NCI-H82 (cell line): ENCODE measurements at regions not wholly inside any gene's neighbourhood (a gene's known extent, or its start where the extent isn't known, plus 50 kb on each side); places are given as distances from the start of the nearest gene placed in this dataset.
A peak's percentile ranks its signal among the peaks of the same experiment; 100 is the strongest.
"Not testable (repeated sequence)": the region's sequence is repeated elsewhere in the genome, so short reads cannot be mapped to it uniquely, and the experiment has no call there.

Source experiments
- DNase-seq: peaks from one replicate; lab custom pipeline; 2025; lab: John Stamatoyannopoulos, UW

DNA sequence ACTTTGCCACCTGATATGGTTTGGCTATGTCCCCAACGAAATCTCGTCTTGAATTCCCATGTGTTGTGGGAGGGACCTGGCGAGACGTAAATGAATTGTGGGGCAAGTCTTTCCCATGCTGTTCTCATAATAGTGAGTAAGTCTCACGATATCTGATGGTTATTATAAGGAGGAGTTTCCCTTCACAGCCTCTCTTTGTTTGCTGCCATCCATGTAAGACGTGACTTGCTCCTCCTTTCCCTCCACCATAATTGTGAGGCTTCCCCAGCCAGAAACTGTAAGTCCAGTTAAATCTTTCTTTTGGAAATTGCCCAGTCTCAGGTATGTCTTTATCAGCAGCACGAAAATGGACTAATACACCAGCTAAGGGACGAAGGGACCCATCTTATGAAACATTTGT is 1303.3 kb downstream of the SUCLG1 start:
- no peak for DNase-seq

DNA sequence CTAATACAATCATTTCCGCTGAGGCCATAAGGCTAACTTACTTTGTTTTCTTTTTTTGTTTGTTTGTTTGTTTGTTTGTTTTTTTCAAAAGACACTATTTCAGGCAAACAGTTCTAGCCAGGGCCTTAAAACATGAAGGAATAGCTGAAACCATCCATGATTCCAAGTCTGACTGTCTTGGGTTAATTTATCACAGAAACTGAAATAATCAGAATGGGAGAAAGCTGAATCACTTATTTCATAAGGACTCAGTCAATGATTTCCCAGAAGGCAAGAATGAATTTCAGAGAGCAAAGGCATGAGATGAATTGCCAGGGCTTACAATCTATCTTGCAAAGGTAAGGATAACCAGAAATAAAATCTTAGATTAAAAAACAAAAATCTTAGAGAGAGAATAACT is 1315.1 kb downstream of the SUCLG1 start:
- no peak for DNase-seq

DNA sequence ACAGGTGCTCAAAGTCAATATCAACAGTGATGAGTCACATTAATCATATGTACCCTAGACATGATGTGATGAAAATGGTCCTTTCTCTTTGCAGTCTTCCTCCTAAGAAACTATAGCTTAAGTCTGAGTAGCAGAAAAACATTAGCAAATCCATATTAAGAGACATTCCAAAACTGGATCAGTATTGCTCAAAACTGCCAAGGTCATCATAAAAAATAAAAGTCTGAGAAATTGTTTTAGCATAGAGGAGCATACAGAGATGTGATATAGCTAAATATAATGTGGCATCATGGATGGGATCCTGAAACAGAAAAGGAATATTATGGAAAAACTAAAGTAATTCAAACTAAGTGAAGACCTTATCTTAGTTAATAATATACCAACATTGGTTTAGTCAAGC is 1316.1 kb downstream of the SUCLG1 start:
- no peak for DNase-seq

DNA sequence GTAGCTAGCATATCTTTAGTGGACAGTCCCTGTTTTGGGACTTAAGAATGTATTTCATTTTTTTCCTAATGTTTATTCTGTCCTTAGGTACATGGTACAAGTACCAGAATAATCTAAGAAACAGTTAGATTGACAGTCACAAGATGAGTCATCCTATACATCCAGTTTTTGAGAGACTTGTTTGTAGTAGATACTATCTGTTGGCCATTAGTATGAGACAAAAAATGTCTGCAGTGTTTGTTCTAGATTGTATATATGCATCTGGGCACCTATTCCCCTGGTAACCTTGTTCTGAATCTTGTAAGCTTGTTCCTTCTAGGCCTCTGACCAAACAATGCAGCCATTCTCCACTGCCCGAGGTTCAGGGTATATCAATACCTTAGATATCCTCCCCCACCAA is 1343.5 kb downstream of the SUCLG1 start:
- no peak for DNase-seq

DNA sequence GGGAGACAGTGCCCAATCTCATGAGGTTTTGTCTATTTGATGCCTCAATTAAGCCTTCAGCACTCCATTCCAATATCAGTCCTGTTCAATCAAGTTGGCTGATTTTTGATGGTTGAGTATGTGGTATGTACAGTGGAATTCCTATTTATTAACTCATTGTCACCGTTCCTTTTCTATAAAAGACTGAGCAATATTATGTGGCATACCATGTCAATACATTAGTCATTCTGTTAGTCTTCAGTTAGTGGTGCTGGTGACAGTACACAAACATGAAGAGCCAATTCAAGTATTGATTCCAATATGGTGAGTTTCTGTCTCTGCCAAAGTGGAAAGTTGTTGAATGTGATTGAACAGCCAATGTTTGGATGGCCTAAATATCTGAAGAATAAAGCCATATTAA is 1343.9 kb downstream of the SUCLG1 start:
- no peak for DNase-seq

DNA sequence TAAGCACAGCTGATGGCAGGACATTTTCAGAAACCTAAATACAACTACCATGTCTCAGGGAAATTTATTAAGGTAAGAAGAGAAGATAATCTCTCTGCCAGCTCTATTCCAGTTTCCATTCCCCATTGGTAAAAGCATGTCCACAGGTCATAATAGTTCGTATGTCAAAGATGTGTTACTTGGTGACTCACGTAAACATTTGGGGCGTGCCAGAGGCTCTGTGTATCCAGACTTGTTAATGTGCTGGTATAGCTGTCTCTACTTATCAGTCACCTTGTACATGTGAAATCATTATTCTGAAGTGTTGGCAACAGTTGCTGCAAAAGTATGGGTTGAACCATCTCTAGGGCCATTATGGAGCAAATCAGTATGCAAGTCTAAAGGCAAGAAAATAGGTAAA is 1345.1 kb downstream of the SUCLG1 start:
- no peak for DNase-seq

DNA sequence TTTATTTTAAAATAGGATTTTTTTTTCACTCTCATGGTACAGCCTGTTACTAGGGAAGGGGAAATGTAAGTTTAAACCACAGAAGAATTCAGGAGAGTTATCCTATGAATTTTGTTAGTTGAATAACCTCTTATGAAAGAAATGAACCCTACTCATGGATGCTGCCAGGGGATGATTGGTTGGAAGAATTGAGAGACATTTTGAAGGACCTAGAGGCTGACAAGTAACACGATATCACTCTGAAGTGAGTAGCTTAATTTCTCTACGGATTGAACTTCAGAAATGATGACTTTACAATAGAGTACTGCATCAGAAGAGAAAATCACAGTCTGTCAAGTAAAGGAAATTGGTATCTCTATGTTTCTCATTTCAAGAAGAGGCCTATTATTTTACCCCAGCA is 1346.2 kb downstream of the SUCLG1 start:
- DNase-seq: no peak

DNA sequence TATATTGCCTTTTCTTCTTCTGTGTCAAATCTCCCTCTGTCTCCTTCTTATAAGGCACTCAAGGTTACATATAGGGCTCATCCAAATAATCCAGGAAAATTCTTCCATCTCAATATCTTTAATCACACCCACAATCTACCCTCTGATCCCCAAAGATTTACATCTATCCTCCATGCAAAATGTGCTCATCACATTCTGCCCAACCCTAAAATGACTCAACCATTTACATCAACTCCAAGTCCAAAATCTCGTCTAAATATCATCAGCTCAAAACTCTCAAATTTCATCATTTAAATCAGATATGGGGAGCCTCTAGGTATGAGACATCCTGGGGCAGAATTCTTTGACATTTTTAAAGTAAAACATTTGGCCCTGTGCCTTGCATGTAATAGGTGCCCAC is 1349.8 kb downstream of the SUCLG1 start:
- no peak for DNase-seq

DNA sequence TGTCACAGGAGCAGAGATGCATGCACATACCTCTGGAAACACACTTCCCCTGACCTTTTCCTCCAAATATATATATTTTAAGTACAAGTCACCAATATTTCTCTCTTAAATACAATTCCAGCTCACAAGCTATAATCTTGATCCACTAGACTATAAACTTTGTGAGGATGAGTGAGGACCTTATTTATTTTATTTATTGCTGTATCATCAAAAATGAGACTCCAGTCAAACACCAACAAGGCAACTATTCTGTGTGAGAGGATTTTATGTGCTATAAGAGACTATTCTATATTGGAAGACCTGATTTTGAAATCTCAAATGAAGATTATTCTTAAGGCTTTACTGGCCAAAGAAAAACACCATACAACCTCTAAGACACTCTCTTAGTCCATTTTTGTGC is 1352.2 kb downstream of the SUCLG1 start:
- no peak for DNase-seq

DNA sequence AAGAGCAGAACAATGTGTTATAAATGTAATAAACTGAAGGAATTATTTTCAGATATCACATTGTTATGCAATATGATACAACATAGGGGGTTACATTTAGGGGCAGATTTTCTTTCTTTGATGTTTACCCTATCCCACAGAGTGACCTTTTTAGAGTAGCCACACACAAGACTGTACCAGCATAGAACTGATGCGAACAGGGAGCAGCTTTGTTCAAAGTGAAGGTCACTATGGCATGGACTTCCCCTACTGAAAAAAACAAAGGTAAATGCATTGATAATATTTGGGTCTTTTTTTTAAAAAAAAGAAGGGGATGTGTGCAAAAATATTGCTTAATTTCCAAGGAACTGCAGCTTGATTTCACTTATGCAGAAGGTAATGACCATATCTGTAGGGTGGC is 1354.9 kb downstream of the SUCLG1 start:
- DNase-seq: no peak

DNA sequence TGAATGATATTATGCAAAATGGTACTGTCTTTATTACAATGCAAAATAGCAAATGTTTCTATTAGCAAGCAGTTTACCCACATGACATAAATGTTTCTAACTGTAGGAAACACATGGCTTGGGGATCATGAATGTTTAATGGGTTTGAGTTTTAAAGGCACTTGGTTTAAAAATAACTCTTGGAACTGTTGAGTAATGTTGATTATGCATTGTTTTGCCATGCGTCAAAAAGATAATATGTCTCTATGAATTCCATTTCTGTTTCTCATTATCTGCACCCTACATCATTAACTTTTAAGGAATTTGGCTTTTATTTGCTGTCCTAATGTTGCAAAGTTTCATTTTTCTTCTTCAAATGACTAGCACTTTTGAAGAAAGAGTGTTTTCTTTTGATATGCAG is 1355.5 kb downstream of the SUCLG1 start:
- DNase-seq: no peak

DNA sequence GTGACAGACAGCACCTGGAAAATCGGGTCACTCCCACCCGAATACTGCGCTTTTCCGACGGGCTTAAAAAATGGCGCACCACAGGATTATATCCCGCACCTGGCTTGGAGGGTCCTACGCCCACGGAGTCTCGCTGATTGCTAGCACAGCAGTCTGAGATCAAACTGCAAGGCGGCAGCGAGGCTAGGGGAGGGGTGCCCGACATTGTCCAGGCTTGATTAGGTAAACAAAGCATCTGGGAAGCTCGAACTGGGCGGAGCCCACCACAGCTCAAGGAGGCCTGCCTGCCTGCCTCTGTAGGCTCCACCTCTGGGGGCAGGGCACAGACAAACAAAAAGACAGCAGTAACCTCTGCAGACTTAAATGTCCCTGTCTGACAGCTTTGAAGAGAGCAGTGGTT is 1370.0 kb downstream of the SUCLG1 start:
- not testable (repeated sequence) for DNase-seq

DNA sequence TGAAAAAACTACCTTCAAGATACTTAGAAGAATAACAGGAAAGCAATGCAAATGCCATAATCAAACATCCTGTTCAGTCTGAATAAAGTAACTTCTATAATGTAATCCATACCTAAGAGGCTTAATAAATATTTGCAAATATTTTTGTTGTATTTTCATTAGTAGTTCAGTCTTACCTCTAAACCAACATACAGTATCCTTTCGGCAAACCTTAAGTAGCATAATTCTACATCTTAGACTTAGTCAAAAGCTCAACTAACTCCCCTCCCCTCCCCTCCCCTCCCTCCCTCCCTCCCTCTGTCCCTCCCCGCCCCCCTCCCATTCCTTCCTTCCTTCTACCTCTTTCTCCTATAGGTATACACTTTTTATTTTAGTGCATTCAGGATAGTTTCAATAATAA is 1373.2 kb downstream of the SUCLG1 start:
- no peak for DNase-seq

DNA sequence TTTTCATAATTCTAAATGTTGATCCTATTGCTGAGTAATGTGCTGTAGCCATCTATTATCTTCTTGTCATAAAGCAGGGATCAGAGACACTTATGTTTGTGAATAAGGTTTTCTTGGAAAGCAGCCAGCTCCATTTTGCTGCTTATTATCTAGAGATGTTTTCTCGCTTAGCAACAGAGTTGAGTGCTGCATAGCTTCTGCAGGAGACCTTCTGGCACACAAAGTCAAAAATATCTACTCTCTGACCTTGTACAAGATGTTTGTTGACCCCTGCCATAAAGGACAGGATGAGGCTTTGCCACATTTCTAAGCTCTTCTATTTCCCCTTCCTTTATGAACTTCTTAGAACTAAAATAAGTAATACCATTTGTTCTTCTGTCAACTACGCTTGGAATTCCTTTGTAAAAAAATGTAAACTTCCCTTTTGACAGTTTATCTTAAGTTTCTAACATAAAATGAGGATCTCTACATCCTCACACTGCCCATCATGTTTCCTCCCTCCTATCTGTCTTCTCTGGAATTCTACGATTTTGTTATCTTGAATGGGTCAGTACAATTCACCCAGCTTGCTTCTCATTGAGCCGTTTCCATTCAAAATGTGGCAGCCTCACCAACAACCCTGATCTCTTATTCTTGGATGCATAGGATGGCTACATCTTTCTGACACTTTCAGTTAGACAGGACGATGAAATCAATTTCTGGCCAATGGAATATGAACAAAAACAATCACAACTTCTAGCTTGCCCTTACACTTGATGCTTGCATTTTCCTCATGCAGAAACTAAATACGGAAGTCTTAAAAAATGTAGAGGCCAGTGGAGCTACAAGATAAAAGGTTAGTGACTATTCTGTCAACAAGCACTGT is 1377.0 kb downstream of the SUCLG1 start:
- DNase-seq: peak; percentile 29

DNA sequence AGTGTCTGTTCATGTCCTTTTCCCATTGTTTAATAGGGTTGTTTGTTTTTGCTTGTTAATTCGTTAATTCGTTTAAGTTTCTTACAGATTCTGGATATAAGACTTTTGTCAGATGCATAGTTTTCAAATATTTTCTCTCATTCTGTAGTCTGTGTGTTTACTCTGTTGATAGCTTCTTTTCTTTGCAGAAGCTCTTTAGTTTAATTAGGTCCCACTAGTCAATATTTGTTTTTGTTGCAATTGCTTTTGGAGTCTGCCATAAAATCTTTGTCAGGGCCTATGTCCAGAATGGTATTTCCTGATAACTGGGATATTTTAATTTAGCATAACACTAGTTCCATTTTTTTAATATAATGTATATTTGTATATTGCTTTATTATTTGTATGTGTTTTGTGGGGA is 1380.1 kb downstream of the SUCLG1 start:
- DNase-seq: no peak

DNA sequence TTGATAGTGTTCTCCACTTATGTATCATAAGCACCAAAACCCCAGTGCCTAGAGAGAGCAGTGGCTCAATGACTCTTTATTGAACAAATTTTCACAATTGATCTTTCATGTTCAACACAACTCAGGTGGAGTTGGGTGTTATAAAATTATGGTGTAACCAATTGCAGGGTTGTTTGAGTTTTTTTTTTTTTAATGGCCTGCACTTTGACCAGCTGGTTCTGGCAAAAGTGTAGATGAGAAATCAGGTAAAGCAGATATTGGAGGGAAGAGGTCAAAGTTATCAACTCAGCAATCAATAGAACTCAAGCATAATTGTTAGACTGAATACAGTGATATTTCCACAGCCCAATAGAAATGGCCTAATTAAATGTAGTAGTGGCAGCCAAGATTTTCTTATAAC is 1386.3 kb downstream of the SUCLG1 start:
- DNase-seq: no peak

DNA sequence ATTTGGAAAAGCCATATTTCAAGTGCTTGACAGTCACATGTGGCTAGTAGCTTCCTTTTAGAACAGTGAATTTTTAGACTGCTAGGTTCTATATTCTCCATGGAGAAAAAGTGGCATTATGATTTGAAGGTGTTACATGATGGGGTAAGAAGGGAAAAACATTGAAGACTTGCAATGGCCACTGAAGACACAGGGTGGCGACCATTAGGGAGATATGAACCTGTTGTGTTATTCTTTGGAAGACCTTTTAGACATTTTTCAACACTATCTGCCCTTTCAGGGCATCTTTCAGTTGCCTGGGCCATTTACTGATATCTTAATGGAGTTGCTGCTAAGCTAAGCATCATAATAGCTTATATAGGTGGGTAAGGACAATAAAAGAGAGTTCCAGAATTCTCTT is 1387.2 kb downstream of the SUCLG1 start:
- no peak for DNase-seq

DNA sequence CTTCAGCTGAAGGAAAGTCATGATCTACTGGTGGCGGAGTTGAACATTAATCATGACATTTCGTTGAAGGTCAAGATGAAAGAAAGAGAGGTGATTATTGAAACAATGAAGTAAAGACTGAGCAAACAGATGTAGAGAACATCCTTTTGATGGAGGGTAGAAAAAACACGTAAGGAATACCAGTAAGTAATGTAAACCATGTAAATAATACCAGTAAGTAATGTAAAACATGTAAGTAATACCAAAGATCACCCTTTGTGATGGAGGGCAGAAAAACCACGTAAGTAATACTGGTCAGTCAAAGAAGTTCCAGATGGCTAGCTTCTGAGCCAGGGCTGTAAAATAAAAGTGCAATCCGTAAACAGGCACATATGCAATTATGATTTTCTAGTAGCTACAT is 1387.7 kb downstream of the SUCLG1 start:
- no peak for DNase-seq

DNA sequence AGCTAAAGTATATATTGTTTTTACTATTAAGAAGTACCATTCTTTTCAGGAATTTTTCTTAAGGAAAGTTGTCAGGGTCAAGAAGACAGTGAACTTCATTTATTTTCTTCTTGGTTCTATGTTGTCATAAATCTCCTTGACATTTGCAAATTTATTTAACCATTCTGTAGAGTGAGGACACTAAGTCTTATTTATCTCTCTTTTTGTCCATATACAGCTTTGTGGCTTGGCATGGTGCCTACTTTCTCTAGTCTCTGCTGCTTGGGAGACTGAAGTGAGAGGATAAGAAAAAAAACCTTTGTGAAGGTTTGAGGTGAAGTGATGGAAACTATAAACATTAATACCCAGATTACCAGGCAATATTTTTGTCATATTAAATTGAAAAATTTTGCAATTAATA is 1389.4 kb downstream of the SUCLG1 start:
- peak; percentile 3 for DNase-seq

DNA sequence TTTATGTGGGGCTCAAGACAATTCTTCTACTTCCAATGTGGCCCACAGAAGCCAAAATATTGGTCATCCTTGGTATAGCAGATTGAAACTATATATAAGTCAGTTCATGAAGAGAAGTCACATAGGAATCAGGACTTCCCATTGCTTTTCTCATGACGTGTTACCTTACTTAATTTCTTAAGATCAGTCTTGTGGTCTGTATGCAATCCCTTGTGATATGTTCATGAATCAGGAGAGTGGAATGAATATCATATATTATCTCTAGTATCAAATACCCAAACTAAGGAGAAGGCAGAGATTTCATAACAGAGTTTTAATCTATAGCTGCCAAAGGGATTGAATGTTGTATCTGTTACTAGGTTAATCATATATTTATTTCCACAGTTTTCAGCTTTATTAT is 1390.4 kb downstream of the SUCLG1 start:
- no peak for DNase-seq

DNA sequence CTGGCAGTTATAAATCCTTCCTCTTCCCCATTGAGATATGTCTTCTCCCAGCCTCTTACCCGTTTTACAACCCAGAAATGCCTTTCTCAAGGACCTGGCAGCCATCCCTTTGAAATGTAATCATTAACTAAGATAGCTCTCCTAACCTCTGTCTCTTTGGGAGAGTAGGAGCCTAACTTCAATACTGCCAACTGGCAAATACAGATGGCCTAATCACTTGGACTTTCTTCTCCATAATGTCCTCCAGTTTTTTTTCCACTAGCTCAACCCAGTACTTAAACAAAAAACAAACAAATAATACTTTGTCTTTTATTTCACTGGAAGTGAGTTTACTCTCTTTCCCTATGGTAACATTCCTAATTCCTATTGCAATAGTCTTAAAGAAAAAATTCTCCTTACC is 1391.1 kb downstream of the SUCLG1 start:
- DNase-seq: no peak

DNA sequence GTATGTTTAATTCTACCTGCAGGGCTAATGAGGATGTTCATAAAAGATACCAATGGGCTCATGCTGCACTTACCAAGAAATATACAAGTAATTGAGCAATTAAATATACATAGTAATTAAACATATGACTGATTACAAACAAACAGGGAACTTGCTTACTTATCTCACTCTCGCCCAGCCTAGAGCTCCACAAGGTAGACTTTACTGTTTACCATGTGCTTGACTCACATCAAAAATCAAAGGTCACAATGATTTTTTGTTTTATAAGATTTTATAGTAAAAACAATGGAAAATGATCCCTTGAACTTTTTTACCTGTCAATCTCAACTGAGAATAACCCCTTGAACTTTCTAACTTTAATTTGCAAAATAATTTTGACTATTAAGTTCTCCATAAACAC is 1395.1 kb downstream of the SUCLG1 start:
- no peak for DNase-seq

DNA sequence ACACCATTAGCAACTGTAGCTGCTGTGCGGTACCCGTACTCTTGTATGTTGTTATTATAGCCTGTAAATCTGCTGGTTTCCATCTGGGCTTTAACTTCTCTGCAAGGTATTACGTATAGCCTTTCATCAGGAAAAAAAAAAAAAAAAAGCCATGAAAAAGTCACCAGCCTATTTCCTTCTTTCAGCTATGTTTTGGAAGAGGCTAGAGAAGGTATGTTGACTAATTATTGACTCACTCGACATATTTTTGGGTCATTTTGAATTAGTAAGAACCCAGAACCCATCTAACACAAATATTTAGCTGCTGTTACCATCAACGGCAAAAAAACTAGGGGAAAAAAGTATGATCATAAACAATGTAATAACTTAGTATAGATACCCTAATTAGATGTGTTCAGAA is 1395.6 kb downstream of the SUCLG1 start:
- no peak for DNase-seq

DNA sequence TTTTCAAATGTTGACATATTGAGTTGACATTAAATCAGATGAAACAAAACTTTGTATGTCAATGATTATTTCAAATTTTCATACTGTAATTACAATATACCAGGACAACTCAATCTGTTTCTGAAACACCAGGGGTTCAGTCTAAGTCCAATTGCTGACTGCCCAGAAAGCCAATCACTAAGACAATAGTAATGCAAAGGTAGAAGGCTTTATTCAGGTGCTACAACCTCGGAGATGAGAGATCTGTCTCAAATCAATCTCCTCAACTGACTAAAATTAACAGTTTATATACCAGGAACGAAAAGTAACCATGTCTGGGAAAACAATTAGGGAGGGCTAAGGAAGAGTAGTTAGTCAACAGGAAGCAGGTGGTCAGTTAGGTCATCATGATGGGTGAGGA is 1400.4 kb downstream of the SUCLG1 start:
- no peak for DNase-seq
